ENCODE measurements at regions not wholly inside any gene's neighbourhood (a gene's known extent, or its start where the extent isn't known, plus 50 kb on each side); places are given as distances from the start of the nearest gene placed in this dataset.
"Not testable (repeated sequence)": the region's sequence is repeated elsewhere in the genome, so short reads cannot be mapped to it uniquely, and the experiment has no call there.

DNA sequence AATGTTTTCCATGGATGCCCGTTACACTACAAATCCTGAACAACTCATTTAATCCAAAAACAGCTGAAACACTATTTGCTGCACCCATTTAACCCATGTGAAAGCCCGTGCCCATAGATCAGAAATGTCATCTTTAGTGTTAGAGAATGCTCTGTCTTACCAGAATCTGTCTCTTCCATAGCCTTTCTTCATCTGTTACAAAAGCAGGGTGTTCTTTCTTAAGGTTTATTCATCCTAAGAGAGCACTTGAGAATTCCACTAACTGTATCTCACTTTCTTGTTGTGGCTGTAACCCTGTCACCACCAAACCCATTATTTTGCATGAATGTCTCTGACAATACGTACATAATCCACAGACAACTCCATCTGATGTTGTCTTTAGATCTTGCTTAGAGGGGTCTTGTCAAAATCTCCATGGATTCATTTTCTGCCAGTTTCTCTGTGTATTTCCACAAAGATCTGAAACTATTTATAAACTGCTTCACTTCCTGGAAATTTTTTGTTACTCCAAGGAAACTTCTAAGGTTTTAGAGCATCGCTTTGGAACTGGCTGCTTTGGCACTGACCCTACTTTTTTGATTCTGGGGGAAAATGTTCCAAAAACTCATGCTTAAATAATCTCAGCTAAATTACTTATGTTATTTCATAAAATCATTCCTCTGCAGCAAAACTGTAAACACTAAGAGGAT, 167.8 kb upstream of the CCDC54 start:
- DNase-seq = no peak

DNA sequence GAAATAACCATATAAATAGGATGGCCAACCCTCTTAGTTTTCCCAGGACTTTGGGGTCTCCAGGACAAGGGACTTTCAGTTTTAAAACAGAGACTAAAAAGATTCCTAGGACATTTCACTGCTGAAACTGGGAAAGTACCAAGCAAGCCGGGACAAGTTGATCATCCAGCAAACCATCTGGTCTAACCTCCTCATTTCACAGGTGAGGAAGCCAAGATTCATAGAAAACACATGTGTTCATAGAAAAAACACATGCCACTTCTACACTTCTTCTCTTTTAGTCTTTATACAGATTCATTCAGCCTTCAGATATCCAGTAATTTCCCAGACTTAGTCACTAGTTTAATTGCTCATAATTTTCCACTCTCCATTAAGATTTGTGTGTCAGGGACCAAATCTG, 165.6 kb upstream of the CCDC54 start:
- DNase-seq = no peak

DNA sequence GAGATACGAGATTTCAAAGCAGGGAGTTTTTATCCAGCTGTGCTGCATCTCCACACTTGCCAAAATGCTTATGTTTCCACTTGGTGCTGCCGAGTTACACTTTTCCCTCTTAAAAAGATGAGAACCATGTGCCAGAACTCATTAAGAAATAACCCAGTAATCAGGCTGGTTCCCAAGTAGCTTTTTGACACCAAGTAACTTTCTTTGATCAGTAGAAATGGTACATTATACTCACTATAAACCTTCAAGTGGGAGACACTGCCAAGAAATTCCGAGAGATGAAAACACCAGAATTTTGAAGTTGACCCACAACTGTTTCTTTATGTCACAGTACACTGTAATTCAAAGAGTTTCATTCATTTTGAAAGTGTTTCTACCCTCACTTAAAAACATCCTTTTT, 164.6 kb upstream of the CCDC54 start:
- DNase-seq = no peak

DNA sequence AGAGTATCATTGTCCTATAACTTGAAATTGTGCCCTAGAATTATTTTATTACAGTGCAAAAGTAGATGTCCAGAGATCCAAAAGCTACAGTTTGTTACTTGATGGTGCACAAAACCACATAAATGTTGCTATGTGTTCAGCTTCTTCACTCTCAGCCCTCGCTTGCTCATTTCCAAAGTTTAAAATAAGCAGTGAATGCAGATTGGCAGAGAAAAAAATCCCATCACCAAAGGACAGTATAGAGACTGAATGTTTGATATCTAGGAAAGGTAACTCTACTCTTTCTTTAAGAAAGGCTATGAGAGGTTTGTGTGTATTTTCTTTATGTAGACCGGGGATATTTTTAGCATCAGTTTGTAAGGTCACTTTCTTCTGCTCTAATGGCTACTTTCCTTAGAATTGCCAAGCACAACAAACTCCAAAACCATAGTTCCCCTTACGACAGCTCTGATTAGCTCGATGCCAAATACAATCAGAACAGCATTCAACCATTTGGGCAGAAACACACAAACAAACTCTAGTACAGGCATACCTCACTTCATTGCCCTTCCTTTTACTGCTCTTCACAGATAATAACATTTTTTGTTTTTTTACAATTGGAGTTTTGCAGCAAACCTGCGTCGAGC, 164.1 kb upstream of the CCDC54 start:
- no peak for DNase-seq

DNA sequence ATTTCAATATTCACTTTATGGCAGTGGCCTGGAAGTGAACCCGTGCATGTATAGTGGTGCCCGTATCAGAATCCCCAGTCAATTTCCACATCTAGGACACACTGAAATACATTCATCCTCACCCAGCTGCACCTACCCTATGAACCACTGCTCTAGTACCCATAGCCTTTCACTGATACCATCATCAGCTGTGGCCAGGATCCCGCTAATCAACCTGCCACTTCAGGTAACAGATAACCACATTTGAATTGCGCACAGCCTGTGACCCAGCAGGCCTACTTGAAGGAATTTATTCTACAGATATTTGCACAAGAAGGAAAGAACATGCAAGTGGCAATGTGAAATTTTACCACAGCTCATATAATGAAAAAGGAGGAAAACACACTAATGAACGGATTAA, 161.0 kb upstream of the CCDC54 start:
- DNase-seq = no peak

DNA sequence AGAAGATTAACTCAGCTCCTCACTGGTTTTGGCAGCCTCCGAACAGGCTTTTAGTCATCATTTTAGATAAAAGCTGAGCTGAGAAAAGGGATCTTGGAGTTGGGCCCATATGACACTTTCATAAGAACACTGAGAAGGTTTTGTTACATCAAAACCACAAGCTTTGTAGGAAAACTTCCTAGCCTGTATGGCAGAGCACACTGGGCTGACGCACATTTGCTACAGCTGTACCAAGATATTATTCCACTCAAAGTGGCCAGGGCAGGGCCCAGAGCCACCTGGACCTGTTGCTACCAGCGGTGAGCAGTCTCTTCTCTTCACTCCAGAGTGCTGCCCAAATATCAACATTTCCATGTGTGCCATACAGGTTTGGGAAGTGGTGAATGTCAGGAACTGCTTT, 160.5 kb upstream of the CCDC54 start:
- no peak for DNase-seq

DNA sequence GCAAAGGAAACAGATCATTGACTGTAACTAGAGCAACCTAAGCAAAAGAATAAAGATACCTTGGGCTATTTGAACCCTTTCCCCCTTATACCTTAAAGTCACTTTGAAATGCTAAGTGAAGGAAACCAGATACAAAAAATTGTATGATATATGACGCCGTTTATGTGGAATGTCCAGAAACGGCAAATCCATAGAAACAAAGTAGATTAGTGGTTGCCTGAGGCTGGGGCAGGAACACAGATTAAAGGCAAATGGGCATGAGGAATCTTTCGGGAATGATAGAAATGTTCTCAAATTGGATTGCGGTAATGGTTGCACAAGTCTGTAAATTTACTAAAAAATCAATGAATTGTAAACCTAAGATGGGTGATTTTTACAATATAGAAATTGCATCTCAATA, 160.1 kb upstream of the CCDC54 start:
- no peak for DNase-seq

DNA sequence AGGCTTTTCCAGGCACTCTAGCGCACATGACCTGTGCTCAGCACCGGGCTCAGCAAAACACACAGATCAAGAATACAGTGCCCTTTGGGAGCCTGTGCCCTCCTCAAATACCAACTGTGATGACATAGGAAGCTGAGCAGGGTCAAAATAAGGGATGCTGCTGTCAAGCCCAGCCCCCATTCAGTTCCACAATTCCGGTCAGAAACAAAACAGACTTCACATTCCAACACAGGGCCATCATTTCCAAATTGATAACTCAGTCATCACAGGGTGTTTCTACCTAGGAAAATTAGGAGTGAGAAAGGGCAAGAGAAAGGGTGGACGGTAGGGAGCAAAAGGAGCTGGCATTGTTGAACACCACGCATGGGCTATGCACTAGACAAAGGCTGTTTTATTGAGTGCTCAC, 158.4 kb upstream of the CCDC54 start:
- DNase-seq = no peak

DNA sequence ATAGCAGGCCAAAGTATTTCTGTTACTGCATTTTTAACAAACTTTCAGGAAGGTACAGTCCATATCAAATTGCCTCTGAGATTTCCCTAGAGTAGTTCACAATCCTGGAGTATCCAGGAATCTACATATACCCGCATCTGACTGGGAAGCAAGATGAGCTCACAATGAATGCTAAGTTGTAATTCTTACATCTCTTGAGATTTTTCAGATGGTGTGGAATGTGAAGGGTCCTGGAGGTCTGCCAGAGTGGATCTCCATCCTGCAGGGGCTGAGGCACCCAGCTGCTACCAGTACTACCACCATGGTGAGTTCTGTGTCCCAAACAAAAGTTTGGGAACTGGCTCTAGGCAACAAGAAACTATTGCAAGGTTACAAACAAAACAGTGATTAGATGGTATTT, 156.7 kb upstream of the CCDC54 start:
- no peak for DNase-seq

DNA sequence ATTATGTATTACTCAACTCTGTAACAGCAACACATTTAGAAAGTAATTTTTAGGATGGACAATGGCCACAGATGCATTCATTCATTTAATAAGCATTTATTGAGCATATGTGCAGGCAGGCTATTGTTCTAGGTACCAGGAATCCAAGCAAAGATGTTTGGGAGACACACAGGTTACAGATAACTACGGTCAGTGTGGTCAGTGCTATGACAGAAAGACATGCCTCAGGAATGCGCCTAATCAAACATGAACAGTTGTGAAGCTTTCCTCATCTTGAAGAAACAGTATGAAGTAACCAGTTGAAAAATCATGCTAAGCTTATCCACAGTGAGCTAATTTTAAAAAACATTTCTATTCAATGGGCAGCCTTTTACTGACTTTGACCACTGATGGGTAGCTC, 155.4 kb upstream of the CCDC54 start:
- no peak for DNase-seq

DNA sequence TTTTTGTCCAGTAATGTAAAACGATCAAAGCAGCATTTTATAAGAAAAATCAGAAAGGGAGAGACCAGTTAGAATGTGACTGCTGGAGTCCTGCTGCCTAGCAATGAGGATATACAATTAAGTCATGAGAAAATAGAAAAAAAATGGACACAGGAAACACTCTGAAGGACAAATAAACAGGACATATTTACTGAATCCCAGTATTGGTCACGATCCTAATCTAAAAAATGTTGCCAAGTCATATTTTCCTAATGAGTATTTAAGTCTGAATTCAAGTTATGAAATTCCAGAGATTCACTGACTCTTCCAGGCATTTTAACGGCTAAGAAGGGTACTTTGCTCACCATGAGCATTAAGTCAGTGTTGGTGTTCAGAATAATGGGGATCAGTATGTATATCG, 154.3 kb upstream of the CCDC54 start:
- no peak for DNase-seq

DNA sequence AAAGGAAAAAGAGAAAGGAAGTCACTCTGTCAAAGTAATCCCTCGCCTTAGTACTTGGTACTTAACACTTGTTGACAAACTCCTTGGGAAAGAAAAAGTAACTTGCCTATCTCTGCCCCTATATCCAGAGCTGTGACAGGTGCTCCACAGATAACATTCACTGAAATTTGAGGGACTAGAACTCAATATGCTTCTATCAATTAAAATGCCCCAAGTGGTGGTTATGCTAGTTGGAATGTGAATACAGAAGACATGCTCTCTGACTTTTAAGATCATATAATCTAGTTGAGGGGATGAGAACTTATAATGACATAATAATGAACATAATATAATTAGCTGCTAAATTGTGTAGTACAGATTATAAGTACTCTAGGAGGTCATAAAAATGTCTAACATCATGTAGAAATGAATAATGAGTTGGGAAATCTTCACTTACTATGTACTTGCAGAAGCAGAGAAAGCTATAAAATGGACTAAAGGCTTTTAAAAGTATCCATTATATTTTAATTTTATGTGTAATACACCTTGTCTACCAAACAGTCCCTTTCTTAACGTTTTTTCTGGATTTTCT, 153.1 kb upstream of the CCDC54 start:
- no peak for DNase-seq

DNA sequence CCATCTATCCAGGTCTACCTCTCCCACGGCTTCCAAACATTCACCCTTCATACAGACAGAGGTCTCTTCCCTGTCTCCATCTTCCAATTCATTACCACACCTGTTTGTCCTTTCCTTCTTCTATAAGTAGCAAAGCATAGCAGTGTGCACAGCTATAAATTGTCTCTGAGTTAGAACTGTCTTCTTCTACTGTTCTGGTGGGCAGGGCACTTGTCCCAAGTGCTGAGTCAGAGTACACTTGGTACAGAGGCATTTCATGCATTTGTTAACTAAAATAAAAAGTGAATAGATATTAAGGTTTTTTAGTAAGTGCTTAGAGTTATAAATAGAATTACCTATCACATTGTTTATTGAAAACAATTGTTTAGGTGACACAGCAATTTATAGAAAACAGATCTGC, 150.1 kb upstream of the CCDC54 start:
- no peak for DNase-seq

DNA sequence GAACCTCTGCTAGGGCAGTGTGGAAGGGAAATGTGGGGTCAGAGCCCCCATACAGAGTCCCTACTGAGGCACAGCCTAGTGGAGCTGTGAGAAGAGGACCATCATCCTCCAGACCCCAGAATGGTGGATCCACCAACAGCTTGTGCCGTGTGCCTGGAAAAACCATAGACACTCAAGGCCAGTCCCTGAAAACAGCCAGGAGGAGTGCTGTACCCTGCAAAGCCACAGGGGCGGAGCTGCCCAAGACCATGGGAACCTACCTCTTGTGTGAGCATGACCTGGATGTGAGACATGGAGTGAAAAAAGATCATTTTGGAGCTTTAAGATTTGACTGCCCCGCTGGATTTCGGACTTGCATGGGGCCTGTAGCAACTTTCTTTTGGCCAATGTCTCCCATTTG, 143.4 kb upstream of the CCDC54 start:
- not testable (repeated sequence) for DNase-seq

DNA sequence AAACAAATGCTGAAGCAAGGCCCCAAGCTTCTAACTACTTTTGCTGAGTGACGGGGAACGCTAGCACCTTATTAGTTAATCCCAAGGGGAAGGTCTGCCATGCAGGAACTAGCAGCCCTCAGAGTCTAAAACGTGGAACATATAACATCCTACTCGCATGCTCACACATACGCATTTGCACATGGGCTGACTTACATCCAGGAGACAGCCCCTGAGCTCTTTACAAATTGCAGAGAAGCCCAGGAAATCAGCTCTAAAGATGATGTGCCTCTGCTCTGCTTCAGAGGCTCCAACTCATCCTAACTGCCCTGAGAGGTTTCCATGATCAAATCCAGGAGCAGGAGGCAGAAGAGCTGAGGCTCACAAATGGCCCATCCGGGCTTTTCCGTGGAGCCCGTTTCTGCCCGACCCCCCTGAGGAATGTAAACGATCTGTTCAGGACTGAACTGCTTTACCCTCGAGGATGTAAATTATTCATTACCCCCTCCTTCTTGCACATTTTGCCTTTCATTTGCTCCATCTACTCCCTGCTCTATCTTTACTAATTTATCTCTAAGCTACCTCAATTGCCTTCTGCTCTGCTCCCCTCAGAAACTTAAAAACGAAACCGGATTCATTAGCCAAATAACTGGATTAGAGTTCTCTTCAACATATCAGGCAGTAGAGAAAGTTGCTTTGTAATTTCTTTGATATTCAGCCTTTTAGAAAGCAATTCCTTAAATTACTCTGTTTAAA, 141.9 kb upstream of the CCDC54 start:
- DNase-seq = no peak

DNA sequence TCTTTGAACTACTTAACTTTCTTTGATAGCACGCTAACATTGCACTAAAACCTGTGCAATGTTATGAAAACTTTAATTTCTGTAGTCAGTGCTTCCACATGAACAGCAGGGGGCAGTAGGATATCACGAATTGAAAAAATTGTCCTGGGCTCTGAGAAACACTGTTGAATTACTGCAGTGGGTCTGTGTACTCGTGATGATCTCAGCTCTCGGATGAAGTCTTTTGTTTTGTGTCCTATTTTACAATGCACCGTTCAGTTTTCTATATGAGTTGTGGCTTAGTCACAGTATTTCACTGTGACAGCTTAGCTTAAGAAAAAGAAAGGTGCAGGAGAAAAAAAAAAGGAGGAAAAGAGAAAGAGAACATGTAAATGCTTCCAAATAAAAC, 141.3 kb upstream of the CCDC54 start:
- DNase-seq = peak; percentile 85

DNA sequence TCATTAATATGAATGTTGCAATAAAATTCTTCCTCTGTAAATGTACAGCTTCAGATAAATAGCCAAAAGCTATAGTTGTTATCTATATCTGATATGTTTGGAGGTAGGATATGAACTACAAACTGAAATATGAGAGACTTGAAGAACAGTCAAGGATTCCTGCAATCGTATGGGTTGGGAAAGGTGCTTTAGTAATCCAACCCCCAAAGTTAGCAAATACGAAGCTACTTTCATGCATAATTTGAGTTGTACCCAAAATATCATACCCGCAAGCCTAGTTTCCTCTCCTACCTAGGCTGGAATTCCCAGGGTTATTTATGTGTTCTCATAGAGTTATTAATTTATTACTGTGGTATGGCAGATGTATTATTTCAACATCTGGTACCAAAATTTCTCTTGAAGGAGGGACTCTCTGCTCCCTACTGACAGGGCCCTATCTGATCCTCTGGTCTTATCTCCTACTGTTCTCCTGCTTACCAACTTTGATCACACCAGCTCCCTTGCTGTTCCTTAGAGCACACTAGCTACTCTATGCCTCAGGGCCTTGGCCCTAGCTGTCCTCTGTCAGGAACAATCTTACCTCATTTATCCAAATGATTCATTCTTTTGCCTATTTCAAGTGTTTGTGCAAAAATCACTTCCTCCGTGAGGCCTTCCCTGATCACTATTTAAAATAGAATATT, 140.4 kb upstream of the CCDC54 start:
- DNase-seq = no peak

DNA sequence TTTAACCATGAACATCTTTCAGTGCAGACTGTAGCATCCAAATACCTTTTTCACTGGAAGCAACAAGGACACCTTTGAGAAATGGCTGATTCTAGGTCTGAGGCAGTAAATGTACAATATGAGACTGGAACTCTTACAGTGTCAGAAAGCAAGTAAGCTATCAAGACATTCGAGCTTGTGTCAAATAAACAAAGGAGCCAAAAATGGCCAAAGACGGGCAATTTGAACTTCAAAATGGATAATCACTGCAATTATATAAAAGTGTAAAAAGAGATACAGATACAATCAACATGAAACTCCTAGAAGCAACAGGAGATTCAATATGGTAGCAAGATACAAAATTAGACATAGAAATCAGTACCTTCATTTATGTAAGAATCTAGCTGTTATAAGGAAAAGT, 138.5 kb upstream of the CCDC54 start:
- DNase-seq = no peak

DNA sequence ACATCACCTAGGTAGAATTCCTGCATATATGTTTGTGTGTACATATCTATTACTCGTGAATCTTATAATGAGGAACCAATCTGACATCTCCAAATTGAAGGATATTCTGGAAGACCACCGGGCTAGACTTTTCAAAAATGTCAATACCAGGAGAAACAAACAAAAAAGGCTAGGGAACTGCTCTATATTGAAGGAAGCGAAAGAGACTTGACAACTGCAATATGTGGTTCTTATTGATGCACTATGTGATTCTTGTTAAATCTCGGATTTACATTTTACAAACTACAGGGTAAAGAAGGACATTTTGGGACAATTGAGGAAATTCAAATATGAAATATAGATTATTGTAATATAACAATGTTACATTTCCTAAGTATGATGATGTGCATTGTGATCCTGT, 137.5 kb upstream of the CCDC54 start:
- no peak for DNase-seq

DNA sequence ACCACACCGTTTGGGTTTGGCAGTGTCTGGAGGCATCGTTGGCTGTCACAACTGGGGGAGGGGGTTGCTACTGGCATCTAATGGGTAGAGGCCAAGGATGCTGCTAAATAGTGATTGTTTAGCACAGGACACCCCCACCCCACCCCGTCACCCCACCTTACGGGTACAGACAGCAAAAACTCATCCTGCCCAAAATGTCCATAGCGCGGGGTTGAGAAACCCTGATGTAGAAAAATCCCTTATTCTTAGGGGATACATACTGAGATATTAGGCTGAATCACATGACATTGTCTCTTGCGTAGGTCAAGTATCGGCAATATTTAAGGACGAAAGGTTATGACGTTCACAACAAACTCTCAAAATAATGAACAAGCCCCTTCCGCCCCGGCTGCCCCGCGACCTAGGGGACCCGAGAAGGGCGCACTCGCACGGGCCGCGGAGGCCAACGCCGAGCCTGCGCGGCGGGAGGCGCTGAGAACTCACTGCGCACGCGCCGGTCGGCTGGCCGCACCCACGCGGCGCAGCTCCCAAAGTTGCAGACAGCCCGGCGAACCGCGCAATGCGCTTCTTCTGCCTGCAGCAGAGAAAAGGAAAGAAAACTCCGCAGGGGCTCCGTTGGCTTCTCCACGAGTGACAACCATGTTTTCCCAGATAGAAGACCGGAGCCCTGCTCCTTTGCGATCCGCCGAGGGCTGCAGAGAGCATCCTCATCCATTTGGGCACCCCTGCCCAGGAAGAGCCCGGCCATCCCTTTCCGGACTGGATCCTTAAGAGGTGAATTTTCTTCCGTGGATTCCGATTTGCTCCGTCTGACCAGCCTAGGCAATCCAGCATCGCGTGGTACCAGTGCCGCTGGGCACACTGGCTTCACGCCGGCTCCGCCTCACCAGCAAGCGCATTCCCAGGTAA, 136.8 kb upstream of the CCDC54 start:
- no peak for DNase-seq

DNA sequence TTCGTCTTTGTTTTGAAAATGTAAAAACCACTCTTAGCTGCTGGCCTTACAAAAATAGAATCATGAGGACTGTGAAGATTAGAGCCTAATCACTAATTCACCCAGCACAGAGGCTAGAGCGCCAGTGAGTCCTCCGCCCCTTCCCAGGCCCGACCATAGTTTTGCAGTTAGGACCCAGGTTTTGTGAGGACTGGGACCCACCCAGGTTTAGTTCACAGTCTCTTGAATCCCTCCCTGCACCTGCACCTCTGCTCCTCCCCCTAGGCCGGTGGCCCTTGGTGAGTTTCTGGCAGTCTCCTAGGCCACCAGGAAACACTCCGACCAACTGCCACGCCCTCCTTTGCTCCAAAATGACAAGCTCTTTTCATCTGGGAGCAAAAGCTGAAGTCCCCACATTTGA, 136.0 kb upstream of the CCDC54 start:
- DNase-seq = no peak

DNA sequence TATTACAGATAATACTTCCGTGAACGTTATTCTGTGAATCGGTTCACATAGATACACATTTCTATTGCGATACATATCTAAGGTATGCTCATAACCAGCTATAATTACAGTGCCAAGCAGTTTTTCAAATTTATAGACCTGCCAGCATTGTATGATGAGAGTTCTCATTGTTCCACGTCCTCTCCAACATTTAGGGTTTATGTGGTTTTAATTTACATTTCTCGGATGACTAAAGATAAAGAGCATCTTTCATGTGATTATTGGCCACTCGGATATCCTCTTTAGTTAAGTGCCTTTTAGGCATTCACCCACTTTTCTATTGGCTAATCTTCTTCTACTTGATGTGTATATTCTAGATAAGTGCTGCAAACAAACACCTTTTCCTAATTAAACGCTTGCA, 134.7 kb upstream of the CCDC54 start:
- DNase-seq = peak; percentile 24

Measured in NCI-H2029 treated with DMSO at 0.1 percent for 48 hours (cell line).